H9 (cell line): ENCODE measurements at regions not wholly inside any gene's neighbourhood (a gene's known extent, or its start where the extent isn't known, plus 50 kb on each side); places are given as distances from the start of the nearest gene placed in this dataset.

Source experiments
- DNase-seq: peaks from one replicate; pipeline ENCODE4 v3.0.0-alpha.2; 2017
- H2AFZ ChIP-seq: one replicate; pipeline ENCODE4 v1.6.1; 2013; ENCODE audit warnings: mild to moderate bottlenecking, low read length, control low read depth, moderate library complexity
- H2AK5ac ChIP-seq: 2 replicates; pipeline ENCODE4 v1.6.1; 2013; ENCODE audit warnings: low read length, control low read depth, mixed read lengths; ENCODE audit not compliant: insufficient read length
- H2BK120ac ChIP-seq: one replicate; pipeline ENCODE4 v1.6.1; 2013; ENCODE audit warnings: low read depth, mild to moderate bottlenecking, low read length, control low read depth, inconsistent platforms; ENCODE audit not compliant: poor library complexity, severe bottlenecking
- H2BK12ac ChIP-seq: 2 replicates; pipeline ENCODE4 v1.6.1; 2013; ENCODE audit warnings: low read length, control low read depth, mixed read lengths, low read depth; ENCODE audit not compliant: insufficient read length
- H2BK15ac ChIP-seq: 2 replicates; pipeline ENCODE4 v1.6.1; 2013; ENCODE audit warnings: low read depth, low read length, control low read depth
- H2BK20ac ChIP-seq: one replicate; pipeline ENCODE4 v1.6.1; 2013; ENCODE audit warnings: low read depth, mild to moderate bottlenecking, low read length, control low read depth, inconsistent platforms; ENCODE audit not compliant: poor library complexity, severe bottlenecking
- H2BK5ac ChIP-seq: 2 replicates; pipeline ENCODE4 v1.6.1; 2013; ENCODE audit warnings: low read length, control low read depth, mixed read lengths; ENCODE audit not compliant: insufficient read length
- H3K14ac ChIP-seq: 2 replicates; pipeline ENCODE4 v1.6.1; 2013; ENCODE audit warnings: low read length, control low read depth; ENCODE audit not compliant: insufficient read depth
- H3K18ac ChIP-seq: 2 replicates; pipeline ENCODE4 v1.6.1; 2013; ENCODE audit warnings: low read depth, mild to moderate bottlenecking, mixed read lengths, low read length, control low read depth; ENCODE audit not compliant: insufficient read length
- H3K23ac ChIP-seq: 2 replicates; pipeline ENCODE4 v1.6.1; 2013; ENCODE audit warnings: low read length, control low read depth, mixed read lengths, low read depth; ENCODE audit not compliant: insufficient read length
- H3K23me2 ChIP-seq: 2 replicates; pipeline ENCODE4 v1.6.1; 2013; ENCODE audit warnings: low read depth, mild to moderate bottlenecking, mixed read lengths, low read length, control low read depth; ENCODE audit not compliant: insufficient read length, poor library complexity, severe bottlenecking
- H3K27ac ChIP-seq: 2 replicates; pipeline ENCODE4 v1.5.1; 2013; ENCODE audit warnings: low read length, control low read depth, mixed read lengths, low read depth; ENCODE audit not compliant: insufficient read length
- H3K27me3 ChIP-seq: 2 replicates; pipeline ENCODE4 v1.6.1; 2013; ENCODE audit warnings: low read length, control low read depth, inconsistent platforms; ENCODE audit not compliant: insufficient read depth
- H3K4ac ChIP-seq: 2 replicates; pipeline ENCODE4 v1.6.1; 2013; ENCODE audit warnings: low read depth, mild to moderate bottlenecking, control low read depth, inconsistent platforms, low read length, moderate library complexity
- H3K4me1 ChIP-seq: 2 replicates; pipeline ENCODE4 v1.6.1; 2013; ENCODE audit warnings: low read length, control low read depth, inconsistent platforms; ENCODE audit not compliant: insufficient read depth
- H3K4me2 ChIP-seq: 2 replicates; pipeline ENCODE4 v1.6.1; 2013; ENCODE audit warnings: low read length, control low read depth, mixed read lengths; ENCODE audit not compliant: insufficient read length, insufficient read depth
- H3K56ac ChIP-seq: 2 replicates; pipeline ENCODE4 v1.6.1; 2013; ENCODE audit warnings: low read depth, mild to moderate bottlenecking, mixed read lengths, low read length, control low read depth; ENCODE audit not compliant: insufficient read length
- H3K79me1 ChIP-seq: 2 replicates; pipeline ENCODE4 v1.6.1; 2013; ENCODE audit warnings: low read depth, mild to moderate bottlenecking, moderate library complexity, low read length, control low read depth, inconsistent platforms; ENCODE audit not compliant: insufficient read depth, poor library complexity, severe bottlenecking
- H3K79me2 ChIP-seq: 2 replicates; pipeline ENCODE4 v1.6.1; 2013; ENCODE audit warnings: low read length, control low read depth, inconsistent platforms; ENCODE audit not compliant: insufficient read depth
- H3K9ac ChIP-seq: 2 replicates; pipeline ENCODE4 v1.6.1; 2013; ENCODE audit warnings: low read length, control low read depth, mixed read lengths; ENCODE audit not compliant: insufficient read length; ENCODE audit errors: extremely low read depth
- H3K9me3 ChIP-seq: one replicate; pipeline ENCODE4 v1.6.1; 2013; ENCODE audit warnings: low read depth, low read length, inconsistent platforms; ENCODE audit not compliant: control insufficient read depth
- H3T11ph ChIP-seq: one replicate; pipeline ENCODE4 v1.6.1; 2013; ENCODE audit warnings: mild to moderate bottlenecking, low read length, control low read depth, inconsistent platforms
- H4K20me1 ChIP-seq: one replicate; pipeline ENCODE4 v1.6.1; 2013; ENCODE audit not compliant: control insufficient read depth, insufficient read length, insufficient read depth
- H4K5ac ChIP-seq: 2 replicates; pipeline ENCODE4 v1.6.1; 2013; ENCODE audit warnings: low read depth, mild to moderate bottlenecking, mixed read lengths, low read length, control low read depth; ENCODE audit not compliant: insufficient read length
- H4K8ac ChIP-seq: replicated peaks from 2 replicates; pipeline ENCODE4 v1.6.1; 2013; ENCODE audit warnings: low read length, control low read depth, mixed read lengths, low read depth; ENCODE audit not compliant: insufficient read length
- H4K91ac ChIP-seq: 2 replicates; pipeline ENCODE4 v1.6.1; 2013; ENCODE audit warnings: low read depth, mild to moderate bottlenecking, moderate library complexity, mixed read lengths, low read length, control low read depth; ENCODE audit not compliant: insufficient read length
- H3K27ac Mint-ChIP-seq, 3 experiments: 2 replicates in 2 of 3; 3 replicates in 1 of 3; pipeline ENCODE4 v1.8.0; 2020 to 2021; ENCODE audit warnings: mixed read lengths in 3 of 3, mild to moderate bottlenecking in 1 of 3, moderate library complexity in 1 of 3
- H3K27me3 Mint-ChIP-seq: 2 replicates; pipeline ENCODE4 v1.8.0; 2021; ENCODE audit warnings: low read depth, mild to moderate bottlenecking, moderate library complexity, mixed read lengths
- H3K36me3 Mint-ChIP-seq, 3 experiments: 2 replicates in 2 of 3; 3 replicates in 1 of 3; pipeline ENCODE4 v1.8.0; 2020 to 2021; ENCODE audit warnings: low read depth in 3 of 3, mixed read lengths in 3 of 3; ENCODE audit not compliant: insufficient read depth in 1 of 3
- H3K4me1 Mint-ChIP-seq, 2 experiments: 2 replicates each; pipeline ENCODE4 v1.8.0; 2020; ENCODE audit warnings: mixed read lengths in 2 of 2
- H3K4me3 Mint-ChIP-seq, 2 experiments: 2 replicates in 1 of 2; 3 replicates in 1 of 2; pipeline ENCODE4 v1.8.0; 2020 to 2021; ENCODE audit warnings: mild to moderate bottlenecking in 2 of 2, mixed read lengths in 2 of 2, moderate library complexity in 1 of 2
- H3K9me3 Mint-ChIP-seq, 2 experiments: 2 replicates in 1 of 2; 3 replicates in 1 of 2; pipeline ENCODE4 v1.8.0; 2020; ENCODE audit warnings: mild to moderate bottlenecking in 2 of 2, mixed read lengths in 2 of 2, moderate library complexity in 1 of 2
- WGBS: extraction: QIAGEN DNeasy Blood & Tissue Kit; methylation state at CpG from one replicate; pipeline ENCODE4 v1.1.7; 2013; ENCODE audit warnings: missing lambda C conversion rate, low lambda C conversion rate, mixed read lengths; ENCODE audit not compliant: insufficient read length; ENCODE audit errors: extremely low coverage; 5-methylcytosine and 5-hydroxymethylcytosine counted together
- TF ChIP-seq, protein P1 (sequence below): fragments of 200-600 bp; sonication (generic); conservative IDR thresholded peaks from 3 replicates; pipeline ENCODE4 v1.8.0; 2021; ENCODE audit warnings: antibody characterized with exemption, mild to moderate bottlenecking

DNA sequence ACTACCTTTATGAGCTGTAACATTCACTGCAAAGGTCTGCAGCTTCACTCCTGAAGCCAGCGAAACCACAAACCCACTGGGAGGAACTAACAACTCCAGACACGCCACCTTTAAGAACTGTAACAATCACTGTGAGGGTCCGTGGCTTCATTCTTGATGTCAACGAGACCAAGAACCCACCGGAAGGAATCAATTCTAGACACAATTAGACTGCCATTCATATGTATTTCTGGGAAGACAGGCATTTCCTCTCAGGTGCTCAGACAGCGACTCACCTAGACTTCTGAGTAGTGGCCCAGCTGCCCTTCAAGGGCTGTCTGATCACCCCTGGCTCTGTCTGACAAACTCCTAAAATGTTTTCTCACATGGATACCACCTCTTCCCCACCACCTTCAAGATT lies 506.8 kb downstream of the PDCD6IP start:
- Histone ChIP-seq H2BK15ac (no peak overlapping the region), H2BK12ac (no peak overlapping the region), H4K8ac (no peak overlapping the region), H3K27ac (no peak overlapping the region), H3K4ac (no peak overlapping the region), H2AFZ (no peak overlapping the region), H2BK20ac (no peak overlapping the region), H3K9me3 (no peaks in the 10 kb centered on the region), H4K5ac (no peak overlapping the region), H3K23ac (no peak overlapping the region), H4K20me1 (no peaks in the 10 kb centered on the region), H3K14ac (no peak overlapping the region), H3K4me1 (peaks cover 10% of the 10 kb centered on the region; the same call in 1 of the 2 replicates), H3K23me2 (no peaks in the 10 kb centered on the region), H3K9ac (no peak overlapping the region), H2BK120ac (no peak overlapping the region), H3T11ph (no peak overlapping the region), H3K27me3 (peaks cover 2% of the 10 kb centered on the region; the same call in 1 of the 2 replicates), H3K79me2 (no peaks in the 10 kb centered on the region), H4K91ac (no peak overlapping the region), H3K4me2 (no peak overlapping the region), H3K18ac (no peak overlapping the region), H2BK5ac (no peak overlapping the region), H3K79me1 (no peaks in the 10 kb centered on the region), H2AK5ac (no peak overlapping the region), H3K56ac (no peak overlapping the region)
- Mint-ChIP-seq H3K4me1 (peaks cover 26 to 40% of the 10 kb centered on the region in 2 experiments), H3K36me3 (peaks cover 0 to 3% (median 0%) of the 10 kb centered on the region in 3 experiments; a peak in 3 of 7 replicates), H3K27me3 (peaks cover 24% of the 10 kb centered on the region), H3K9me3 (peaks cover 0 to 6% of the 10 kb centered on the region in 2 experiments; a peak in 2 of 5 replicates), H3K27ac (no peak overlapping the region), H3K4me3 (no peak overlapping the region)
- no CpG with 5 or more reads among the region's 6 CpGs for WGBS
- DNase-seq = no peak
- TF ChIP-seq, protein P1, sequence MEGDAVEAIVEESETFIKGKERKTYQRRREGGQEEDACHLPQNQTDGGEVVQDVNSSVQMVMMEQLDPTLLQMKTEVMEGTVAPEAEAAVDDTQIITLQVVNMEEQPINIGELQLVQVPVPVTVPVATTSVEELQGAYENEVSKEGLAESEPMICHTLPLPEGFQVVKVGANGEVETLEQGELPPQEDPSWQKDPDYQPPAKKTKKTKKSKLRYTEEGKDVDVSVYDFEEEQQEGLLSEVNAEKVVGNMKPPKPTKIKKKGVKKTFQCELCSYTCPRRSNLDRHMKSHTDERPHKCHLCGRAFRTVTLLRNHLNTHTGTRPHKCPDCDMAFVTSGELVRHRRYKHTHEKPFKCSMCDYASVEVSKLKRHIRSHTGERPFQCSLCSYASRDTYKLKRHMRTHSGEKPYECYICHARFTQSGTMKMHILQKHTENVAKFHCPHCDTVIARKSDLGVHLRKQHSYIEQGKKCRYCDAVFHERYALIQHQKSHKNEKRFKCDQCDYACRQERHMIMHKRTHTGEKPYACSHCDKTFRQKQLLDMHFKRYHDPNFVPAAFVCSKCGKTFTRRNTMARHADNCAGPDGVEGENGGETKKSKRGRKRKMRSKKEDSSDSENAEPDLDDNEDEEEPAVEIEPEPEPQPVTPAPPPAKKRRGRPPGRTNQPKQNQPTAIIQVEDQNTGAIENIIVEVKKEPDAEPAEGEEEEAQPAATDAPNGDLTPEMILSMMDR = no peak
